Kidney (tissue), 13 donors: ENCODE measurements at regions not wholly inside any gene's neighbourhood (a gene's known extent, or its start where the extent isn't known, plus 50 kb on each side); places are given as distances from the start of the nearest gene placed in this dataset.

Experiments
- DNase-seq, 5 donors: peaks; one replicate each; pipeline ENCODE4 v3.0.0-alpha.2; 2013 to 2020
- FAIRE-seq: peaks from 2 replicates; lab custom pipeline; 2012; peaks lifted over from hg19 to GRCh38; lab: Jason Lieb, UNC
- H3K27ac ChIP-seq, 2 donors: one replicate each; pipeline ENCODE4 v1.7.0; 2013; ENCODE audit warnings: low read depth in 2 of 2, low read length in 2 of 2, inconsistent platforms in 1 of 2
- H3K27me3 ChIP-seq: one replicate; pipeline ENCODE4 v1.7.1; 2013; ENCODE audit warnings: low read length, inconsistent platforms; ENCODE audit not compliant: control insufficient read depth, insufficient read depth
- H3K36me3 ChIP-seq, 3 donors: one replicate each; pipeline versions ENCODE4 v1.7.0 to v1.7.1; 2013; ENCODE audit warnings: low read length in 3 of 3, control low read depth in 1 of 3, inconsistent platforms in 1 of 3; ENCODE audit not compliant: insufficient read depth in 3 of 3, control insufficient read depth in 2 of 3
- H3K4me1 ChIP-seq, 3 donors: one replicate each; pipeline versions ENCODE4 v1.7.0 to v1.7.1; 2013; ENCODE audit warnings: low read length in 3 of 3, inconsistent platforms in 1 of 3, low read depth in 1 of 3; ENCODE audit not compliant: control insufficient read depth in 2 of 3, insufficient read depth in 2 of 3
- H3K4me3 ChIP-seq, 3 donors: one replicate each; pipeline versions ENCODE4 v1.7.0 to v1.8.1; 2013; ENCODE audit warnings: low read length in 3 of 3, control low read depth in 1 of 3, inconsistent platforms in 1 of 3
- H3K9ac ChIP-seq, 3 donors: one replicate each; pipeline versions ENCODE4 v1.7.0 to v1.7.1; 2013; ENCODE audit warnings: low read length in 3 of 3, control low read depth in 1 of 3, inconsistent platforms in 1 of 3
- H3K9me3 ChIP-seq, 3 donors: one replicate each; pipeline versions ENCODE4 v1.7.0 to v1.7.1; 2013; ENCODE audit warnings: low read length in 3 of 3, control low read depth in 1 of 3, inconsistent platforms in 1 of 3; ENCODE audit not compliant: control insufficient read depth in 2 of 3, insufficient read depth in 1 of 3
- CTCF ChIP-seq: IDR thresholded peaks from 3 replicates; pipeline ENCODE4 v1.5.1; 2012; ENCODE audit warnings: mild to moderate bottlenecking, moderate library complexity, borderline replicate concordance; ENCODE audit not compliant: insufficient read depth; ENCODE audit errors: extremely low read depth
- intact Hi-C: fragments of 100-400 bp; cut with DNase I; formaldehyde crosslinking; loops from one replicate; pipeline ENCODE4 v1.11.1; 2022
- donor health status: control.
- donor health status: control.
- donor health status: control.
- donor health status: control.
- donor health status: control.
- donor health status: DM: yes; HTN: yes; CAD: no.
- donor health status: Normal renal cell carcinoma (clear cell type).

DNA sequence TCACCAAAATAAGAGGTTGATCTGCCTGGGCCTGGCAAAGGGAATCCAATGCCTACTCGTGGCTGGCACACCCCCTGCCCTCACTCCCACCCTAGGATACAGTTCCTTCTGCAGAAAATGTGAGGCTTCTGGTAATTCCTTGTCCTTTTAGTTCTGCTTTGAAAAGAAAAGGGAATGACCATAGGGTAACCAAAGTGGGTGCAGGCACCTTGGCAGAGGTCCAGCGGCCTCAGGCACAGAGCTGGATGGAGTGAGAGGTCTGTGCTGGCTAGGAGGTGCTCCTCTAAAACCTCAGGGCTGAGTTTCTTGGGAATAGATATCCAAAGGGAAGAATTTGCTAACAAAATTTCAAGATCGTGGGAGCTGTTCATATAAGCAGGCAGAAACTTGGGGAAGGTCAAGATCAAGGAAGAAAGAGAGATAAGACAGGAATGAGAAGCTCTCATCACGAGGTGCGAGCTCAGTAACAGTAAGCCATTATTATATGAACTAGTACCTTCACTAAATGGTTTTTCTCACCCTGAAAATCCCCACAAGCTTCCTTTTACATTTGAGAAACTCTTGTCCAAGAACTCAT lies 293.1 kb upstream of the LYPLAL1 start:
- Histone ChIP-seq H3K9ac (no peak overlapping the region), H3K9me3 (no peaks in the 10 kb centered on the region), H3K27ac (no peak overlapping the region), H3K4me1 (no peaks in the 10 kb centered on the region), H3K27me3 (no peaks in the 10 kb centered on the region), H3K4me3 (no peak overlapping the region), H3K36me3 (no peaks in the 10 kb centered on the region)
- intact Hi-C loops = no loop called here
- FAIRE-seq (no peak), DNase-seq (no peak)
- TF ChIP-seq CTCF = no peak

GRCh38 chr1:218882454-218882853 lies 291.2 kb upstream of the LYPLAL1 start:
- no peaks in the 10 kb centered on the region for H3K27me3 ChIP-seq
- TF ChIP-seq CTCF = no peak
- H3K4me3 ChIP-seq = no peak overlapping the region
- no peak for DNase-seq
- intact Hi-C loops = no loop called here
- H3K9ac ChIP-seq = no peak overlapping the region
- no peaks in the 10 kb centered on the region for H3K4me1 ChIP-seq
- H3K36me3 ChIP-seq = no peaks in the 10 kb centered on the region
- FAIRE-seq = no peak
- no peaks in the 10 kb centered on the region for H3K9me3 ChIP-seq
- no peak overlapping the region for H3K27ac ChIP-seq

DNA sequence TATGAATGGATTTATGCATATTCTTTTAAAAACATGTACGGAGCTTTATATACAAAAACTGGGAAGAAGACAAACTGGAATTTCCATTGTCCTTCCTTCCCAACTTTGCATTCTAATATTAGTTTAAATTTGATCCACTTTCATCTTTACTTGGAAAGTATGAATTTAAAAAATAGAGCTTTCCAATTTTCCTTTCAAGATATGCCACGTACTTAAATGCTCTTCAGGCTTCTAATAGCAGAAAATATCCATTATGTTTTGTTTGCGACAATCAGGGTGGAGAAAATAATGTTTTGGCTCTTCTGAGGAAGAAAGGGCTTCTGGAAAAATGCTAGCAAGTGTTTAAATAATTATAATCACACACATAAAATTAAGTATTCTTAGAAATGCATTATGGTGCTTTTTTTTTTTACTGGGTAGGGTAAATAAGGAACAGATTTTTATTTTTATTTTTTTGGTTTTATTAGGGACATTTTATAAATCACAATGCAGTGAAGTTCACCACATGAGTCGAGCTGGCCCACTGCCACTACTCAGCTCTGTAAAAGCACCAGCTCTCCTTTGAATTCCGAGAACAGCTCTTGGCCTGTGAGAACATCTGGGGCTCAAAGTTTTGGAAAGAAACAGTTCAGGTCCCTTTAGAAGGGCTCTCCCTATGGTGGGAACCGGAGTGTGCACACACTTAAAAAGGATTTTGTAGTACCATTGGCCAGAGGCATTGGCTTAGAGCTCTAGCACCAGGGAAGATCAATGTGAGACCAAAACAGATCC lies 287.4 kb upstream of the LYPLAL1 start:
- no peaks in the 10 kb centered on the region for H3K9me3 ChIP-seq
- no peak overlapping the region for H3K27ac ChIP-seq
- H3K4me3 ChIP-seq = no peak overlapping the region
- FAIRE-seq (no peak), DNase-seq (peak in 2 of 5 donors; percentile 19 to 60)
- H3K9ac ChIP-seq = no peak overlapping the region
- H3K4me1 ChIP-seq = no peaks in the 10 kb centered on the region
- no peaks in the 10 kb centered on the region for H3K27me3 ChIP-seq
- H3K36me3 ChIP-seq = no peaks in the 10 kb centered on the region
- intact Hi-C loops = no loop called here
- TF ChIP-seq CTCF = no peak
